Suppressor macrophage treated with lipopolysaccharide for 1 hour (primary cell): ENCODE measurements at regions not wholly inside any gene's neighbourhood (a gene's known extent, or its start where the extent isn't known, plus 50 kb on each side); places are given as distances from the start of the nearest gene placed in this dataset.

Source experiments
- DNase-seq, 3 donors: peaks; one replicate each; pipeline ENCODE4 v3.0.0-alpha.2; 2020 to 2022

- no peak for DNase-seq
These were observed 719.2 kb downstream of the OLFM4 start for GRCh38 chr13:53747825-53748224.

GRCh38 chr13:53749306-53749705, 720.7 kb downstream of the OLFM4 start:
- DNase-seq = no peak

DNA sequence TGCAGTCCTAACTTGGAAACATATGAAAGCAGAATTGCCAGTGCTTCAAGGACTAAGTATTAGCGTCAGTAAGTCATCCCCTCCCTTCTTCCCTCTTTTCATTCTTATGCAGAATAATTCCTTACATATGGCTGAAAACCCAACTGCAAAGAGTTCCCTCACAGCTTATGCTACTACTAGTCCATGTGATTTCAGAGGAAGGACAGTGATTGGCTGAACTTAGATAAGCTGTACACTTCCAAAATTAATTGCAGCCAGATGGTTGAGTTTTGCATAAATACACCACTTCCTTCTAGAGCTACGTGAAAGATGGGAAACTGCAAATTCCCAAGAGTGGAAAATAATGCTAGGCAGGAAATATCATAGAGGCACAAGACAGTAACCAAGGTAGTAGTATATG, 730.4 kb downstream of the OLFM4 start:
- DNase-seq = no peak

DNA sequence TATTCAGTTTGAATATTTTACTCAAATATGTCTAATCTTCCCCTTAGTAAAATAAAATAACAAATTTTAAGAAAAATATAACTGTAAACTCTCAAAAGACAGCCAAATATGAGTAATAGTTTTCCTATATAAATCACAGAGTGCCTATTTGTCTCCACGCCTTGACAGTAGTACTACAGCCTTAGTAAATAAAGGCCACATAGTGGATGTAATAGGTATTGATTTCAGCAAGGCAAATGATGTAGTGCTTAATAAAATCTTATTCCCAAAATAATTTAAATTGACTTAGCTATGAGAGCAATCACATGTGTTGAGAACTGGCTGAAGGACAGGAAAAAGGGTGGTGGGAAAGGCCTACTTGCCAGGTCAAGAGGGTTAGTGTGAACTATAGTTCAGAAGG, 747.2 kb downstream of the OLFM4 start:
- no peak for DNase-seq

DNA sequence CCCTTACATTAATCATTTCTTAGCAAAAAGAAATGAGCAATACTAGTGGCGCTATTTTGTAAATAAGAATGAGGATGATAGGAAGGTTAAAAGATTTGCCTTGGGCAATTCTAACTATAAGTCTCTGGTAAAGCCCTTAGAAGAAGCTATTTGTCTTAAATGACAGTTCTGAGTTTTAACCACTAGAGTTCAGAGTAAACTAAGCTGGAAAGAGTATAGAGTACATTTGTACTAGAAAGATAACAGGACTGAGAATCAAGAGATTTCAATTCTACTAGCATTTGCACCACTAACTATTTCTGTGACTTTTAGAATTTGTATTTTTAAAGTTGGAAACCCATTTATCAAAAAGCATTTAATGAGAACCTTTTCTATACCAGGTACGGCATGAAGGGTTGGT, 750.3 kb downstream of the OLFM4 start:
- DNase-seq = no peak

DNA sequence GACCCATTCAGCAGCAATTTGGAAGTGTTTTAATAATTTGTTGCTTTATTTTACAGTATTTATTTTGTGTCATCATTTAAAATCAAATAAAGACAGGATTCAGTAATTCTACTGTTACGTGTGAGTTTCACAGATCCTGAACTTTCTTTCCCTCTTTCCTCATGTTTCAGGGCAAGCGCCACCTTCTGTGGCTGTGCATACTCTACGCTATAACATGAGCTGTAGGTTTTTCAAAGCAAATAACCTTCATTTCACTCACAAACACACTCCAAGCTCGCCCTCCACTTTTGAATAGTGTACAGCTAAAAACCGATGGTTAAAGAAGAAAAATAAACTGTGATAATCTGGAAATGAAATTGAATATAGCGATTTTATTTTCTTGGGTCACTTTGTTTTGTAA, 753.3 kb downstream of the OLFM4 start:
- no peak for DNase-seq

- DNase-seq = peak; percentile 56 to 69 (median 61)
These were observed 753.9 kb downstream of the OLFM4 start for GRCh38 chr13:53782488-53782961.

DNA sequence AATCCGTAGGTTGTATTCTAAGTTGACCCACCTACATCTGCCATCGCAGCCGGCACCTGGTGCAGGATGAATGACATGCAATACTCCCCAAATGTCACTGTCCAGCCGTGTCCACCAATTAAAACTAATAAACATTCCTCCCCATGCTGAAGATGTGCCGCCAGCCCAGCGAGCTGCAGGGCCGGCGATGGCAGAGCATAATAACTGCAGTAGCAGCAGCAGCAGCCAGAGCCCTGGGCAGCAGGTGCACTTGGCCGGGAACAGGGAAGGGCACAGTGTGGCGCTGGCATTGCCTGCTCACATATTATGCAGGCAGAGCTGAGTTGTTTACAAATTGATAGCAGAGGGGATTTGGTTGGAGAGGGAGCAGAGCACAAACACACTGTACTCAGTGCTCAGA, 754.9 kb downstream of the OLFM4 start:
- DNase-seq = no peak

GRCh38 chr13:53788286-53788685, 759.7 kb downstream of the OLFM4 start:
- no peak for DNase-seq

DNA sequence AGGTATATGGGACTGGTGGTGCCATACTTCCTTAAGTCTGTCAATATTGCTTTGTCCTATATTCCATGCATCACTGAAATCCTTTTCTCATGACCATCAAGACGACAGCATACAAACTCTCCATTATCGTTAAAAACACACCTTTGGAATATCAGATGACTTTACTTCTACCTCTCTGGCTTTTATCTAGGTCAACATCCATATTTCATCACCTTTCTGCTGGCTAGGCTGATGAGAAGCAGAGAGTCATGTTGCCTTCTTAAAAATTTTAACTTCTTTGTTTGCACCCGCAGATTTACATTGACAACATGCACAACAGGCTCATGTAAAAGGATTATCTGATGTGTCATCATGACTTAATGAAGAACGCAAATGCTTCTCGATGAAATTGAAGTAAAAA, 771.4 kb downstream of the OLFM4 start:
- DNase-seq = no peak

- DNase-seq = no peak
These were observed 778.7 kb downstream of the OLFM4 start for GRCh38 chr13:53807251-53807834.

GRCh38 chr13:53821632-53822031, 793.0 kb downstream of the OLFM4 start:
- DNase-seq = no peak

GRCh38 chr13:53822136-53822535, 793.5 kb downstream of the OLFM4 start:
- no peak for DNase-seq

DNA sequence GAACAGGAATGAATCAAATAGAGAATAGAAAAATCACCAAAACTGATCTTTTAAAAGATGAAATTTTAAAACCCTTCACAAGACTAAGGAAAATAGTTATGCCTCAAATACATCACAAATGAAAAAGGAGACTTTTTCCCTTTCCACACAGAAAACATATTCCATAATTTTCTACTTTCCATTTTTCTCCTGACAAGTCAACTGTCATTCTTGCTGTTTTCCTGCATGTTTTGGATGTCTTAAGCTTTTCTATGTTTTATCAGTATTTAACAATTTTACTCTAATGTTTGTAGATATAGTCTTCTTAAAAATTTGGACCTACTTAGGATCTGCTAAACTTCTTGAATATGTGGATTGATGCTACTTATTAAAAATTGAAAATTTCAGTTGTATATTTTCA, 810.8 kb downstream of the OLFM4 start:
- DNase-seq = no peak

GRCh38 chr13:53844473-53845146, 816.0 kb downstream of the OLFM4 start:
- DNase-seq = no peak

GRCh38 chr13:53847502-53847901, 818.9 kb downstream of the OLFM4 start:
- no peak for DNase-seq

- DNase-seq = no peak
These were observed 819.9 kb downstream of the OLFM4 start for GRCh38 chr13:53848366-53848961.

GRCh38 chr13:53854321-53854720, 825.7 kb downstream of the OLFM4 start:
- DNase-seq = no peak

DNA sequence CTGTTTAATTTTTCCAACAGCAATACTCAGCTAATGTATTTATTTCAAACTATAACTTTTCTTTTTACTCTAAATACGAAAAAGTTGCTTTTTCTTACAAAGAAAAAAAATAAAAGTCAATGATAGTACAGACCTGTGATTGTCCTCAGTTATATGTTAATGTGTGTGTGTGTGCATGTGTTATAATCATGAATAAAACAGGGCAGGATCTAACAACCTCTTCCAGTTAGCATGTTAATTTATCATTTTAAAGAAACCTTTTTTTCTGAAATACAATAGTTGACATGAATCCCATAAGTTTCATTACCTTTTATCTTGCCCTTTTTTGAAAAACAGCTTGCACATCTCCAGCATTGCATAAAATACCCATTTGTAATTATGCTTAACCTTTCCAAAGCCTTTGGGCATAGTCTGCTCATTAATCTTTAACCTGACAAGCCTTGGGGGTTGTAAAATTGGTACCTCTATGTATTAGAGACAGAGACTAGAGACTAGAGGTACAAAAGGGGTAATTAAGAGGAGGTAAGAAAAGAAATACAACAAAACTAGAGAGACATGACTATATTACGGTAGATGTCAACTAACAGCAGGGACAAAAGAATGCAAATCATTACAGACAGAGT, 828.1 kb downstream of the OLFM4 start:
- DNase-seq = no peak

- no peak for DNase-seq
These were observed 834.9 kb downstream of the OLFM4 start for GRCh38 chr13:53863520-53863919.

DNA sequence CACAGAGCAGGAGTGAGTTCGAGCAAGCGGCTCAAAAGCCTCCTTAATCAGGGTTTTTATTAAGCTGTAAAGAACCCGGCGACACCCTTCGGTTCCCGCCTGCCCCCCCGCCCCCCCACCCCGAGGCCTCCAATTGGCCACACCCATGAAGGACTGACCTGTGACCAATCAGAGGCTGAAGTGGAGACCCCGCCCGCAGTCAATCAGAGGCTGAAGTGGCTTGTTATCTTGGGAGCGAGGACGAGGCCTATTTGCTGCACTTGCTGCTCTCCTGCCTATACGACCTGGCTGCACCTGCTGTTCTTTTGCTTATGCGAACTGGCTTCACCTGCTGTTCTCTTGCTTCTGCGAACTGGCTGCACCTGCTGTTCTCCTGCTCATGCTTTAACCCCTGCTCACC, 844.9 kb downstream of the OLFM4 start:
- no peak for DNase-seq

- no peak for DNase-seq
These were observed 850.2 kb downstream of the OLFM4 start for GRCh38 chr13:53878861-53879260.

DNA sequence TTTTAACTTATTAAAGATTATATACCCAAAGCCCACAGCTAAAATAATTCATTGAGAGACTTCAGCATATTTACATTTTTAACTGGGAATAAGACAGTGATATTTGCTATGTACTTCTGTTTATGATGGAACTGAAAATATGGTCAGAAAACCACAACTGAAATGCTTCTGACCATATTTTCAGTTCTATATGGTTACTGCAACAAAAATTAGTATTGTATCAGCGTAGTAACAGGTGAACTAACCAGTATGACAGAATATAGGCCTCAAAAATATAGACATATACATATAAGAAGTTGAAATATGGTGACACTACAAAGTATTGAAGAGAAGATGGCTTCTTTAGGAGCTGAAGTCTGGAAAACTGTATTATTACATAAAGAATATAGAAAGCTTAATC, 857.4 kb downstream of the OLFM4 start:
- no peak for DNase-seq

GRCh38 chr13:53890696-53891095, 862.1 kb downstream of the OLFM4 start:
- DNase-seq = no peak
